ENCODE measurements at regions not wholly inside any gene's neighbourhood (a gene's known extent, or its start where the extent isn't known, plus 50 kb on each side); places are given as distances from the start of the nearest gene placed in this dataset.

DNA sequence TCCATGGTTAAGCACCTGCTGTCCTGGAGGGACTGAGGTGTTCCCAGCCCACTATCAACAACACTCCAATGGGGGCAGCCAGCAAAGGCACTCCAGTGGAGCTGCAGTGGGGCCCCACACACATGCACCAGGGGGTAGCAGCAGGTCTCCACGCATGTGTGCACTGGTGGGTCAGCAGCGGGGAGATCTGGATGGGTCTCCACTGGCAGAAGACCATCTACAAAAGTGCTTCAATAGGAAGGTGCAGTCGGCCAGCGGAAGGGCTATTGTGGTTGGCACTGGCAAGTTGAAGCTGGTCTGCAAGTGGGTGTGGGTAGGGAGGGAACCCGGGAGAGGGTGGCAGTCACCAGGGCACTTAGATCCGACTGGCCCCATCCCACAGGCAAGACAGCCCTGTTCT lies 1355.4 kb downstream of the NSUN3 start:
- H2AFZ ChIP-seq (ENCODE audit: control insufficient read depth, low read length), result no peak overlapping the region
- H3K4me1 ChIP-seq (ENCODE audit: control insufficient read depth, extremely low read depth, insufficient read depth, low read length), result no peaks in the 10 kb centered on the region
- no peaks in the 10 kb centered on the region for H3K9me1 ChIP-seq (ENCODE audit: control insufficient read depth, extremely low read depth, insufficient read depth, low read length)
- TF ChIP-seq, protein P1, sequence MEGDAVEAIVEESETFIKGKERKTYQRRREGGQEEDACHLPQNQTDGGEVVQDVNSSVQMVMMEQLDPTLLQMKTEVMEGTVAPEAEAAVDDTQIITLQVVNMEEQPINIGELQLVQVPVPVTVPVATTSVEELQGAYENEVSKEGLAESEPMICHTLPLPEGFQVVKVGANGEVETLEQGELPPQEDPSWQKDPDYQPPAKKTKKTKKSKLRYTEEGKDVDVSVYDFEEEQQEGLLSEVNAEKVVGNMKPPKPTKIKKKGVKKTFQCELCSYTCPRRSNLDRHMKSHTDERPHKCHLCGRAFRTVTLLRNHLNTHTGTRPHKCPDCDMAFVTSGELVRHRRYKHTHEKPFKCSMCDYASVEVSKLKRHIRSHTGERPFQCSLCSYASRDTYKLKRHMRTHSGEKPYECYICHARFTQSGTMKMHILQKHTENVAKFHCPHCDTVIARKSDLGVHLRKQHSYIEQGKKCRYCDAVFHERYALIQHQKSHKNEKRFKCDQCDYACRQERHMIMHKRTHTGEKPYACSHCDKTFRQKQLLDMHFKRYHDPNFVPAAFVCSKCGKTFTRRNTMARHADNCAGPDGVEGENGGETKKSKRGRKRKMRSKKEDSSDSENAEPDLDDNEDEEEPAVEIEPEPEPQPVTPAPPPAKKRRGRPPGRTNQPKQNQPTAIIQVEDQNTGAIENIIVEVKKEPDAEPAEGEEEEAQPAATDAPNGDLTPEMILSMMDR (optimal IDR thresholded peaks at IDR 0.05 in 1 of 3, IDR thresholded peaks at IDR 0.05 in 1 of 3, conservative IDR thresholded peaks at IDR 0.05 in 1 of 3; ENCODE audit: extremely low read depth in 1 of 3, insufficient read depth in 2 of 3, low read length in 3 of 3), result no peak
- TF ChIP-seq EZH2 (IDR thresholded peaks at IDR 0.05; ENCODE audit: low read length), result no peak
- no peak overlapping the region for H3K27ac ChIP-seq (ENCODE audit: control insufficient read depth, insufficient read depth, low read length)
- no peak overlapping the region for H3K4me3 ChIP-seq (ENCODE audit: control insufficient read depth in 2 of 3, extremely low read depth in 1 of 3, insufficient read depth in 2 of 3, low read depth in 1 of 3, low read length in 3 of 3)
- H3K36me3 ChIP-seq (ENCODE audit: control insufficient read depth in 2 of 2, extremely low read depth in 1 of 2, insufficient read depth in 2 of 2, low read length in 2 of 2), result no peaks in the 10 kb centered on the region
- no peaks in the 10 kb centered on the region for H4K20me1 ChIP-seq (ENCODE audit: control insufficient read depth, extremely low read depth, insufficient read depth, low read length)
- no peak overlapping the region for H3K9ac ChIP-seq (ENCODE audit: control insufficient read depth, extremely low read depth, insufficient read depth, low read length)
- no peak overlapping the region for H3K4me2 ChIP-seq (ENCODE audit: control insufficient read depth, extremely low read depth, insufficient read depth, low read depth, low read length)
- no peaks in the 10 kb centered on the region for H3K9me3 ChIP-seq (ENCODE audit: control insufficient read depth, low read depth, low read length)
- H3K79me2 ChIP-seq (ENCODE audit: control insufficient read depth, insufficient read depth, low read length), result no peaks in the 10 kb centered on the region
- FAIRE-seq (no peak), DNase-seq (ENCODE audit: low read depth, low spot score) (no peak)
- H3K27me3 ChIP-seq (ENCODE audit: control insufficient read depth, extremely low read depth, insufficient read depth, low read length), result no peaks in the 10 kb centered on the region
- dilution Hi-C loops (cut with MboI; ENCODE audit: extremely low pct_ligation_motif_present, low sequenced_read_pairs), result no loop called here

DNA sequence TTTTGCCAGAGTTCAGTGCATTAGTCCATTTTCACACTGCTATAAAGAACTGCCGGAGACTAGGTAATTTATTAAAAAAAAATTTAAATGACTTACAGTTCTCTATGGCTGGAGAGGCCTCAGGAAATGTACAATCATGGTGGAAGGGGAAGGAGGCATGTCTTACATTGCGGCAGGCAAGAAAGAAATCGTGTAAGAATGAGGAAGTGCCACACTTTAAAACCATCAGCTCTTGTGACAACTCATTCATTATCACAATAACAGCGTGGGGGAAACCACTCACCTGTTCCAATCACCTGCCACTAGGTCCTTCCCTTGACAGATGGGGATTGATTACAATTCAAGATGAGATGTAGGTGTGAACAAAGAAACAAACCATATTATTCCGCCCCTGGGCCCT lies 1361.4 kb downstream of the NSUN3 start:
- TF ChIP-seq, protein P1 (optimal IDR thresholded peaks at IDR 0.05 in 1 of 3, IDR thresholded peaks at IDR 0.05 in 1 of 3, conservative IDR thresholded peaks at IDR 0.05 in 1 of 3; ENCODE audit: extremely low read depth in 1 of 3, insufficient read depth in 2 of 3, low read length in 3 of 3), result no peak
- TF ChIP-seq EZH2 (IDR thresholded peaks at IDR 0.05; ENCODE audit: low read length), result no peak
- Histone ChIP-seq H3K79me2 (ENCODE audit: control insufficient read depth, insufficient read depth, low read length) (no peaks in the 10 kb centered on the region), H3K9ac (ENCODE audit: control insufficient read depth, extremely low read depth, insufficient read depth, low read length) (no peak overlapping the region), H4K20me1 (ENCODE audit: control insufficient read depth, extremely low read depth, insufficient read depth, low read length) (no peaks in the 10 kb centered on the region), H3K9me3 (ENCODE audit: control insufficient read depth, low read depth, low read length) (no peaks in the 10 kb centered on the region), H3K9me1 (ENCODE audit: control insufficient read depth, extremely low read depth, insufficient read depth, low read length) (no peaks in the 10 kb centered on the region), H3K4me2 (ENCODE audit: control insufficient read depth, extremely low read depth, insufficient read depth, low read depth, low read length) (no peak overlapping the region), H3K27me3 (ENCODE audit: control insufficient read depth, extremely low read depth, insufficient read depth, low read length) (no peaks in the 10 kb centered on the region), H3K27ac (ENCODE audit: control insufficient read depth, insufficient read depth, low read length) (no peak overlapping the region), H3K4me3 (ENCODE audit: control insufficient read depth in 2 of 3, extremely low read depth in 1 of 3, insufficient read depth in 2 of 3, low read depth in 1 of 3, low read length in 3 of 3) (no peak overlapping the region), H3K4me1 (ENCODE audit: control insufficient read depth, extremely low read depth, insufficient read depth, low read length) (no peaks in the 10 kb centered on the region), H3K36me3 (ENCODE audit: control insufficient read depth in 2 of 2, extremely low read depth in 1 of 2, insufficient read depth in 2 of 2, low read length in 2 of 2) (no peaks in the 10 kb centered on the region), H2AFZ (ENCODE audit: control insufficient read depth, low read length) (no peak overlapping the region)
- DNase-seq (ENCODE audit: low read depth, low spot score) (no peak), FAIRE-seq (no peak)
- dilution Hi-C loops (cut with MboI; ENCODE audit: extremely low pct_ligation_motif_present, low sequenced_read_pairs), result no loop called here

All from keratinocyte (primary cell).